PC-9 (cell line): ENCODE measurements at regions not wholly inside any gene's neighbourhood (a gene's known extent, or its start where the extent isn't known, plus 50 kb on each side); places are given as distances from the start of the nearest gene placed in this dataset.

Source experiments
- BruUV-seq: library from RNA; stranded (reverse); fragments of 400-500 nt; replicated peaks from 2 replicates; lab custom pipeline; 2021; lab: Mats Ljungman, UMichigan
- CTCF ChIA-PET: fragments of 300-600 bp; sonication (Branson Sonifier 250); formaldehyde crosslinking; loops from one replicate; lab custom pipeline; 2022; ENCODE audit warnings: antibody characterized with exemption; lab: Charles Lee
- POLR2A ChIA-PET: fragments of 300-600 bp; sonication (Branson Sonifier 250); formaldehyde crosslinking; loops from one replicate; lab custom pipeline; 2022; ENCODE audit warnings: antibody characterized with exemption; ENCODE audit not compliant: unreplicated experiment; lab: Charles Lee
- DNase-seq, 2 experiments: peaks; one replicate each; pipeline versions ENCODE4 v3.0.0 to v3.0.0-alpha.2; 2015 to 2022; ENCODE audit warnings: mixed read lengths in 1 of 2
- H2AFZ ChIP-seq: fragments of 200-600 bp; sonication (generic); 2 replicates; pipeline ENCODE4 v1.8.1; 2017; ENCODE audit warnings: antibody characterized with exemption
- H3F3A ChIP-seq: fragments of 200-600 bp; sonication (generic); 2 replicates; pipeline ENCODE4 v1.8.1; 2017; ENCODE audit warnings: antibody characterized with exemption, mild to moderate bottlenecking, low read depth; ENCODE audit not compliant: insufficient read depth
- H3K27ac ChIP-seq: fragments of 200-600 bp; sonication (generic); 2 replicates; pipeline ENCODE4 v1.6.1; 2016; ENCODE audit warnings: mixed run types
- H3K27me3 ChIP-seq: fragments of 200-600 bp; sonication (generic); 2 replicates; pipeline ENCODE4 v1.6.1; 2016; ENCODE audit warnings: low read depth, mixed run types; ENCODE audit not compliant: insufficient read depth
- H3K36me3 ChIP-seq: fragments of 200-600 bp; sonication (generic); 2 replicates; pipeline ENCODE4 v1.6.1; 2016; ENCODE audit warnings: low read depth, mixed run types
- H3K4me1 ChIP-seq: fragments of 200-600 bp; sonication (generic); replicated peaks from 2 replicates; pipeline ENCODE4 v1.6.1; 2016; ENCODE audit warnings: mixed run types; ENCODE audit not compliant: insufficient read depth
- H3K4me2 ChIP-seq: fragments of 200-600 bp; sonication (generic); 2 replicates; pipeline ENCODE4 v1.6.1; 2017; ENCODE audit warnings: mixed run types
- H3K4me3 ChIP-seq: fragments of 200-600 bp; sonication (generic); 2 replicates; pipeline ENCODE4 v1.6.1; 2016; ENCODE audit warnings: mixed run types
- H3K79me2 ChIP-seq: fragments of 200-600 bp; sonication (generic); 2 replicates; pipeline ENCODE4 v1.6.1; 2017; ENCODE audit warnings: low read depth, mixed run types
- H3K9me2 ChIP-seq: fragments of 200-600 bp; sonication (generic); 2 replicates; pipeline ENCODE4 v1.8.1; 2017; ENCODE audit warnings: mild to moderate bottlenecking; ENCODE audit not compliant: insufficient read depth
- H3K9me3 ChIP-seq: fragments of 200-600 bp; sonication (generic); 2 replicates; pipeline ENCODE4 v1.8.1; 2016; ENCODE audit warnings: low read depth; ENCODE audit not compliant: insufficient read depth
- H4K20me1 ChIP-seq: fragments of 200-600 bp; sonication (generic); 2 replicates; pipeline ENCODE4 v1.8.1; 2017; ENCODE audit not compliant: insufficient read depth
- EZH2 ChIP-seq: fragments of 200-600 bp; sonication (generic); IDR thresholded peaks from 2 replicates; pipeline ENCODE4 v1.8.0; 2017; ENCODE audit warnings: antibody characterized with exemption, low read depth
- intact Hi-C: fragments of 100-400 bp; cut with micrococcal nuclease; formaldehyde crosslinking; loops from one replicate; pipeline ENCODE4 v1.10.0; 2022; ENCODE audit not compliant: unreplicated experiment
- TF ChIP-seq, protein P1 (sequence below): fragments of 200-600 bp; sonication (generic); conservative IDR thresholded peaks from 2 replicates; pipeline ENCODE4 v1.6.1; 2017; ENCODE audit warnings: mixed run types, antibody characterized with exemption, mild to moderate bottlenecking, moderate library complexity

- H3K4me1 ChIP-seq, result no peaks in the 10 kb centered on the region
- no peaks in the 10 kb centered on the region for H3K9me3 ChIP-seq
- H3K36me3 ChIP-seq, result no peaks in the 10 kb centered on the region
- no peak overlapping the region for H3K4me2 ChIP-seq
- no peaks in the 10 kb centered on the region for H3K9me2 ChIP-seq
- no peak for DNase-seq
- TF ChIP-seq EZH2, result no peak
- TF ChIP-seq, protein P1, sequence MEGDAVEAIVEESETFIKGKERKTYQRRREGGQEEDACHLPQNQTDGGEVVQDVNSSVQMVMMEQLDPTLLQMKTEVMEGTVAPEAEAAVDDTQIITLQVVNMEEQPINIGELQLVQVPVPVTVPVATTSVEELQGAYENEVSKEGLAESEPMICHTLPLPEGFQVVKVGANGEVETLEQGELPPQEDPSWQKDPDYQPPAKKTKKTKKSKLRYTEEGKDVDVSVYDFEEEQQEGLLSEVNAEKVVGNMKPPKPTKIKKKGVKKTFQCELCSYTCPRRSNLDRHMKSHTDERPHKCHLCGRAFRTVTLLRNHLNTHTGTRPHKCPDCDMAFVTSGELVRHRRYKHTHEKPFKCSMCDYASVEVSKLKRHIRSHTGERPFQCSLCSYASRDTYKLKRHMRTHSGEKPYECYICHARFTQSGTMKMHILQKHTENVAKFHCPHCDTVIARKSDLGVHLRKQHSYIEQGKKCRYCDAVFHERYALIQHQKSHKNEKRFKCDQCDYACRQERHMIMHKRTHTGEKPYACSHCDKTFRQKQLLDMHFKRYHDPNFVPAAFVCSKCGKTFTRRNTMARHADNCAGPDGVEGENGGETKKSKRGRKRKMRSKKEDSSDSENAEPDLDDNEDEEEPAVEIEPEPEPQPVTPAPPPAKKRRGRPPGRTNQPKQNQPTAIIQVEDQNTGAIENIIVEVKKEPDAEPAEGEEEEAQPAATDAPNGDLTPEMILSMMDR, result no peak
- H2AFZ ChIP-seq, result no peak overlapping the region
- BruUV-seq, result no TSS peak
- ChIA-PET CTCF (no interaction called here), POLR2A (no interaction called here)
- H3K4me3 ChIP-seq, result no peak overlapping the region
- intact Hi-C loops, result no loop called here
- H3K27me3 ChIP-seq, result no peaks in the 10 kb centered on the region
- no peak overlapping the region for H3K27ac ChIP-seq
- no peaks in the 10 kb centered on the region for H3F3A ChIP-seq
- H3K79me2 ChIP-seq, result no peaks in the 10 kb centered on the region
- no peaks in the 10 kb centered on the region for H4K20me1 ChIP-seq
Observed at GRCh38 chr4:130186931-130187330, 1091.0 kb downstream of the C4orf33 start.

GRCh38 chr4:130187587-130187986 lies 1091.6 kb downstream of the C4orf33 start:
- no peaks in the 10 kb centered on the region for H3K27me3 ChIP-seq
- intact Hi-C loops, result no loop called here
- H3F3A ChIP-seq, result no peaks in the 10 kb centered on the region

DNA sequence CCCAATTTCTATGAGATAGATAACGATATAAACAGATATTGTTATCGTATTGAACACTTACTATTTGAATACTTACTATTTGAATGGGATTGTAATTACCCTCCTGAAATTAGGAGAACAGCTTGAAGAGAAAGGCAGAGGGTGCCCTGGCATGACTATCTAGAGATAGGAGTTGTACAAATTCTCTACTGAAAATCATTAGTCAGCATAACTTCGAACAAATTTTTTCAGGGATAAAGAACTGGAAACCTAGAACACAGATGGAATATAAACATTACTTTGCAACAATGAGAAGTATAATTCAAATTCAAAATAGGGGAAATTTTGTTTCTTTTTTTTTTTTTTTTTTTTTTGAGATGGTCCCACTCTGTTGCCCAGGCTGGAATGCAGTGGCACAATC lies 1096.8 kb downstream of the C4orf33 start:
- ChIA-PET POLR2A (no interaction called here), CTCF (no interaction called here)
- TF ChIP-seq EZH2, result no peak
- TF ChIP-seq, protein P1, result no peak
- no peak overlapping the region for H3K4me2 ChIP-seq
- H3K4me3 ChIP-seq, result no peak overlapping the region
- DNase-seq, result no peak
- H3K4me1 ChIP-seq, result no peaks in the 10 kb centered on the region
- no TSS peak for BruUV-seq
- H3K9me2 ChIP-seq, result no peaks in the 10 kb centered on the region
- no peaks in the 10 kb centered on the region for H4K20me1 ChIP-seq
- H3K79me2 ChIP-seq, result no peaks in the 10 kb centered on the region
- H3F3A ChIP-seq, result no peaks in the 10 kb centered on the region
- H2AFZ ChIP-seq, result no peak overlapping the region
- intact Hi-C loops, result no loop called here
- H3K9me3 ChIP-seq, result no peaks in the 10 kb centered on the region
- H3K27ac ChIP-seq, result no peak overlapping the region
- no peaks in the 10 kb centered on the region for H3K27me3 ChIP-seq
- H3K36me3 ChIP-seq, result no peaks in the 10 kb centered on the region

More at GRCh38 chr4:130187587-130187986, 1091.6 kb downstream of the C4orf33 start:
- no TSS peak for BruUV-seq
- H3K4me2 ChIP-seq, result no peak overlapping the region
- no peak overlapping the region for H3K4me3 ChIP-seq
- H2AFZ ChIP-seq, result no peak overlapping the region
- CTCF ChIA-PET, result no interaction called here
- no peak for TF ChIP-seq EZH2
- TF ChIP-seq, protein P1, result no peak
- no peaks in the 10 kb centered on the region for H3K4me1 ChIP-seq
- H3K36me3 ChIP-seq, result no peaks in the 10 kb centered on the region
- H3K27ac ChIP-seq, result no peak overlapping the region
- POLR2A ChIA-PET, result no interaction called here
- H3K9me3 ChIP-seq, result no peaks in the 10 kb centered on the region
- no peaks in the 10 kb centered on the region for H4K20me1 ChIP-seq
- no peaks in the 10 kb centered on the region for H3K79me2 ChIP-seq
- DNase-seq, result no peak
- H3K9me2 ChIP-seq, result no peaks in the 10 kb centered on the region
